ENCODE measurements at regions not wholly inside any gene's neighbourhood (a gene's known extent, or its start where the extent isn't known, plus 50 kb on each side); places are given as distances from the start of the nearest gene placed in this dataset.

GRCh38 chr5:105554568-105555169 is 1992.1 kb upstream of the NUDT12 start:
- TF ChIP-seq CTCF (IDR thresholded peaks at IDR 0.05; ENCODE audit: low read depth, low read length), result no peak
- Histone ChIP-seq H3K4me3 (ENCODE audit: low read depth, low read length) (no peak overlapping the region), H3K27ac (ENCODE audit: low read depth, low read length) (no peak overlapping the region), H3K9me3 (ENCODE audit: control insufficient read depth, insufficient read depth, low read length) (no peaks in the 10 kb centered on the region), H3K27me3 (ENCODE audit: control insufficient read depth, insufficient read depth, low read length) (no peaks in the 10 kb centered on the region)
- POLR2A ChIA-PET, result no interaction called here
- DNase-seq (ENCODE audit: low read depth, low spot score), result no peak
- CTCF ChIA-PET, result no interaction called here

GRCh38 chr5:105544300-105544699 is 1981.7 kb upstream of the NUDT12 start:
- TF ChIP-seq CTCF (IDR thresholded peaks at IDR 0.05; ENCODE audit: low read depth, low read length), result no peak
- DNase-seq (ENCODE audit: low read depth, low spot score), result no peak
- H3K4me3 ChIP-seq (ENCODE audit: low read depth, low read length), result no peak overlapping the region

GRCh38 chr5:105536675-105537074 is 1974.1 kb upstream of the NUDT12 start:
- Histone ChIP-seq H3K9me3 (ENCODE audit: control insufficient read depth, insufficient read depth, low read length) (no peaks in the 10 kb centered on the region), H3K27me3 (ENCODE audit: control insufficient read depth, insufficient read depth, low read length) (no peaks in the 10 kb centered on the region), H3K4me3 (ENCODE audit: low read depth, low read length) (no peak overlapping the region), H3K27ac (ENCODE audit: low read depth, low read length) (no peak overlapping the region)
- POLR2A ChIA-PET, result no interaction called here
- TF ChIP-seq CTCF (IDR thresholded peaks at IDR 0.05; ENCODE audit: low read depth, low read length), result no peak
- no peak for DNase-seq (ENCODE audit: low read depth, low spot score)
- CTCF ChIA-PET, result no interaction called here

More at GRCh38 chr5:105544300-105544699, 1981.7 kb upstream of the NUDT12 start:
- no peak overlapping the region for H3K27ac ChIP-seq (ENCODE audit: low read depth, low read length)
- ChIA-PET POLR2A (no interaction called here), CTCF (no interaction called here)
- no peaks in the 10 kb centered on the region for H3K9me3 ChIP-seq (ENCODE audit: control insufficient read depth, insufficient read depth, low read length)
- H3K27me3 ChIP-seq (ENCODE audit: control insufficient read depth, insufficient read depth, low read length), result no peaks in the 10 kb centered on the region

- POLR2A ChIA-PET, result no interaction called here
- H3K4me3 ChIP-seq (ENCODE audit: low read depth, low read length), result no peak overlapping the region
- no peak for TF ChIP-seq CTCF (IDR thresholded peaks at IDR 0.05; ENCODE audit: low read depth, low read length)
- H3K27me3 ChIP-seq (ENCODE audit: control insufficient read depth, insufficient read depth, low read length), result no peaks in the 10 kb centered on the region
- no peaks in the 10 kb centered on the region for H3K9me3 ChIP-seq (ENCODE audit: control insufficient read depth, insufficient read depth, low read length)
- CTCF ChIA-PET, result no interaction called here
- DNase-seq (ENCODE audit: low read depth, low spot score), result no peak
- no peak overlapping the region for H3K27ac ChIP-seq (ENCODE audit: low read depth, low read length)
Measured at GRCh38 chr5:105530716-105531261, 1968.2 kb upstream of the NUDT12 start.

GRCh38 chr5:105529851-105530250 is 1967.3 kb upstream of the NUDT12 start:
- CTCF ChIA-PET, result no interaction called here
- H3K27ac ChIP-seq (ENCODE audit: low read depth, low read length), result no peak overlapping the region
- TF ChIP-seq CTCF (IDR thresholded peaks at IDR 0.05; ENCODE audit: low read depth, low read length), result no peak
- POLR2A ChIA-PET, result no interaction called here
- H3K27me3 ChIP-seq (ENCODE audit: control insufficient read depth, insufficient read depth, low read length), result no peaks in the 10 kb centered on the region
- no peaks in the 10 kb centered on the region for H3K9me3 ChIP-seq (ENCODE audit: control insufficient read depth, insufficient read depth, low read length)
- H3K4me3 ChIP-seq (ENCODE audit: low read depth, low read length), result no peak overlapping the region
- no peak for DNase-seq (ENCODE audit: low read depth, low spot score)
